Panc1 (cell line): ENCODE measurements at regions not wholly inside any gene's neighbourhood (a gene's known extent, or its start where the extent isn't known, plus 50 kb on each side); places are given as distances from the start of the nearest gene placed in this dataset.

Experiments
- CTCF ChIP-seq: fragments of 450-650 bp; IDR thresholded peaks from 2 replicates; pipeline ENCODE4 v1.5.1; 2017; ENCODE audit warnings: mild to moderate bottlenecking
- POLR2AphosphoS5 ChIP-seq: IDR thresholded peaks from 2 replicates; pipeline ENCODE4 v1.6.1; 2012; ENCODE audit warnings: mild to moderate bottlenecking, low read depth, low read length, moderate library complexity
- SIN3A ChIP-seq: IDR thresholded peaks from 2 replicates; pipeline ENCODE4 v1.6.1; 2012; ENCODE audit warnings: low read depth, mild to moderate bottlenecking, low read length, moderate library complexity, borderline replicate concordance; ENCODE audit not compliant: insufficient read depth
- TCF7L2 ChIP-seq: IDR thresholded peaks from 2 replicates; pipeline ENCODE4 v1.6.1; 2011; ENCODE audit warnings: mild to moderate bottlenecking, low read depth, low read length, inconsistent platforms
- TF ChIP-seq, protein P1 (sequence below), 2 experiments: IDR thresholded peaks; 2 replicates each; pipeline ENCODE4 v1.6.1; 2011 to 2012; ENCODE audit warnings: low read depth in 2 of 2, control low read depth in 1 of 2, low read length in 1 of 2, mild to moderate bottlenecking in 1 of 2, moderate library complexity in 1 of 2; ENCODE audit not compliant: insufficient read depth in 1 of 2

GRCh38 chr16:11472851-11473250 lies 113.9 kb downstream of the LITAF start:
- TF ChIP-seq CTCF (no peak), POLR2AphosphoS5 (no peak), TCF7L2 (no peak), SIN3A (no peak)
- TF ChIP-seq, protein P1, sequence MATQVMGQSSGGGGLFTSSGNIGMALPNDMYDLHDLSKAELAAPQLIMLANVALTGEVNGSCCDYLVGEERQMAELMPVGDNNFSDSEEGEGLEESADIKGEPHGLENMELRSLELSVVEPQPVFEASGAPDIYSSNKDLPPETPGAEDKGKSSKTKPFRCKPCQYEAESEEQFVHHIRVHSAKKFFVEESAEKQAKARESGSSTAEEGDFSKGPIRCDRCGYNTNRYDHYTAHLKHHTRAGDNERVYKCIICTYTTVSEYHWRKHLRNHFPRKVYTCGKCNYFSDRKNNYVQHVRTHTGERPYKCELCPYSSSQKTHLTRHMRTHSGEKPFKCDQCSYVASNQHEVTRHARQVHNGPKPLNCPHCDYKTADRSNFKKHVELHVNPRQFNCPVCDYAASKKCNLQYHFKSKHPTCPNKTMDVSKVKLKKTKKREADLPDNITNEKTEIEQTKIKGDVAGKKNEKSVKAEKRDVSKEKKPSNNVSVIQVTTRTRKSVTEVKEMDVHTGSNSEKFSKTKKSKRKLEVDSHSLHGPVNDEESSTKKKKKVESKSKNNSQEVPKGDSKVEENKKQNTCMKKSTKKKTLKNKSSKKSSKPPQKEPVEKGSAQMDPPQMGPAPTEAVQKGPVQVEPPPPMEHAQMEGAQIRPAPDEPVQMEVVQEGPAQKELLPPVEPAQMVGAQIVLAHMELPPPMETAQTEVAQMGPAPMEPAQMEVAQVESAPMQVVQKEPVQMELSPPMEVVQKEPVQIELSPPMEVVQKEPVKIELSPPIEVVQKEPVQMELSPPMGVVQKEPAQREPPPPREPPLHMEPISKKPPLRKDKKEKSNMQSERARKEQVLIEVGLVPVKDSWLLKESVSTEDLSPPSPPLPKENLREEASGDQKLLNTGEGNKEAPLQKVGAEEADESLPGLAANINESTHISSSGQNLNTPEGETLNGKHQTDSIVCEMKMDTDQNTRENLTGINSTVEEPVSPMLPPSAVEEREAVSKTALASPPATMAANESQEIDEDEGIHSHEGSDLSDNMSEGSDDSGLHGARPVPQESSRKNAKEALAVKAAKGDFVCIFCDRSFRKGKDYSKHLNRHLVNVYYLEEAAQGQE (IDR thresholded peaks at IDR 0.05; ENCODE audit: insufficient read depth in 1 of 2, low read depth in 2 of 2, low read length in 1 of 2), result no peak
